Smooth muscle cell of the brain vasculature (primary cell): ENCODE measurements at regions not wholly inside any gene's neighbourhood (a gene's known extent, or its start where the extent isn't known, plus 50 kb on each side); places are given as distances from the start of the nearest gene placed in this dataset.

Source experiments
- DNase-seq: peaks from one replicate; pipeline ENCODE4 v3.0.0-alpha.2; 2012; ENCODE audit warnings: low read depth, low spot score

DNA sequence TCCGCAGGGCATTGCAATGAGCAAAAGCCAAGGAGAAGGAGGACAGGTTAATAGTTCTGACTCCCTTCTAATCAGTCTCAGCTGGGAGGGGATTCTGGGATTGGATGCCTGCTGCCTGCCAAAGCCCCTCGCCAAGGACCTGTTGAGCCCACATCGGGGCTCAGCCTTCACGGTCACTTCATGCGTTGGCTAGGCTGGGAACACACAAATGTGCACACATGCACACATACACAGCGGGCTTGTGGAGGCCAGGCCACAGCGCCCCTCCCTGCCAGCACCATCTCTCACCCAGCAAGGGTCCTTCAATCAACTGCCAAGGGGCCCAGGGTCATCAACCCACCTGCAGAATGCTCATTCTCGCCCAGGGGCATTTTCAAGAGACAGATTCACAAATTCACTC is 113.9 kb downstream of the C5orf15 start:
- no peak for DNase-seq

DNA sequence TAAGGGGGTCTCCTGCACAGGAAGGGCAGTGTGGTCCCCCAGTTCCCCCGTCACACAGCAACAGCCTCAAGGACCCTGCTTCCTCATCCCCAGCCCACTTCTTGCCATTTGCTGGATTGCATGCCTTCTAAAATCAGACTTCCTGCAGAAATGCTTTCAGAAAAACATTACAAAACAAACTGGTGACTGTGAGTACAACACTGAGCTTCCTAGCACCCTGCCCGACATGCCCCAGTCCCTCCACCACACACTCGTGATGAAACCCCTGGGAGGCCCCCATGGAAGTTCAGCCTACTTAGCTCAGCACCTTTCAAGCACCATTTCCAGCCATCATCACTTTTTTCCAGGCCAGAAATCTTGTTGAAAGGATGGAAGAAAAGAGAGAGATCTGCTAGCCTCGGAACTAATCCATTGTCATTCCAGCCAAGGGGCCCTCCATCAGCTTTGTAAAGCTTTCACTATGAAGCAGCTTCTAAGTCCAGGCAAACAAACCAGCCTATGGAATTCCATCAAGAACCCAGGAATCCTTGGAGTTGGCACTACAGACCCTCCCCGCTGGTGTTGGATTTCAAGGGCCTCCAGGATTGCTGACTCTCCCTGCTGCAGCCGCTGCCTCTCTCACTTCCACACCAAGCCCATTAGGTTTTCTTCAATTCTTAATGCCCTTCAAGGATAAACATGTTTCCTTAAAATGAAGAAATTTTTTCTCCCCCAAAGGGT is 114.6 kb downstream of the C5orf15 start:
- DNase-seq = no peak

DNA sequence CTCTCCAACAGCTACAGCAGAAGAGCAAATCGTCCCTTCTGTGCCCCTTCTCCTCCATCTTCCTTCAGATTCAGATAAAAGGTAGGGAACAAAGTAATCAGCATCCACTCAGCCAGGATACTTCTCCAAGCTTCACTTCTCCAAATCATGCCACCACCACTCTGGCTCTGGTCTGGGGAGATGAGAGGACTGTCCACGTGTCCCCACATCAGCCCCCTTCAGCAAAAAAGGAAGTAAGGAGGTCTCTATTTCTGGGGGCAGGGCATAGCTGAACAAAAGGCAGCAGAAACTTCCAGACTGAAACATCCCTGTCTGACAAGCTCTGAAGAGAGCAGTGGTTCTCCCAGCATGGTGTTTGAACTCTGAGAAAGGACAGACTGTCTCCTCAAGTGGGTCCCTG is 116.9 kb downstream of the C5orf15 start:
- no peak for DNase-seq

DNA sequence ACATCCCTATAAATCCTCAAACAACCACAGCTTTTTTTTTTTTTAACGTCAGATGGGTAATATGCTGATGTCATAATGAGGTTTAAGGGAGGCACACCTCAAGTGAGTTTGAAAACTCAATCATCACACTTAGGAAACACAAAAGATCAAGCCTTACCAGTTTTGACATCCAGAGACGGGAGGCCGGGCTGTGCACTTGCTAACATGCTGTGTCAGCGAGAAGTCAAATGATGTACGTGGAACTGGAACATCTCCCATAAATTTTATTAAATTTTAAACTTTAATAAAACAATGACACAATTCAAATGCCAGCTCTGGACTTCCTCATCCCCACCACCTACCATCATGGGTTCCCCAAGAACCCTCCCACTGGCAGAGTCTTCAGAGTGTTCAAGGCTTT is 117.6 kb downstream of the C5orf15 start:
- no peak for DNase-seq

DNA sequence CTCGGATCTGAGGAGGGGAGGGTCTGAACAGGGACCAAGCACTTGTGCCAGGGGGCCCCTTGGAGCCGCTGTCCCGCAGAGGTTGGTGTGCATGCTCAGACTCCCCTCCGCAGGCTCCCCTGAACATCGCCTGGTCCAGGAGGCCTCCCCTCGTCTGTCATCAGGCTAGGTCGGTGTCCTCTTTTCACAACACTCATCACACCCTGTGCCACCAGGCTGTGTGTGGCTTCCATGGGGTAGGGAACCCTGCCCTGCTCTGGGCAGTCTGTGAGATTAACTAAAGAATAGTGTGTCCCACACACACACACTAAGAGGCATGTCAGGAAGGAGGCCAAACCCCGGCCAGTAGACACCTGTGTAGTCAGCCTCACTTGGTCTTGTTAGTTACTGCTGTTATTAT is 119.3 kb downstream of the C5orf15 start:
- no peak for DNase-seq

DNA sequence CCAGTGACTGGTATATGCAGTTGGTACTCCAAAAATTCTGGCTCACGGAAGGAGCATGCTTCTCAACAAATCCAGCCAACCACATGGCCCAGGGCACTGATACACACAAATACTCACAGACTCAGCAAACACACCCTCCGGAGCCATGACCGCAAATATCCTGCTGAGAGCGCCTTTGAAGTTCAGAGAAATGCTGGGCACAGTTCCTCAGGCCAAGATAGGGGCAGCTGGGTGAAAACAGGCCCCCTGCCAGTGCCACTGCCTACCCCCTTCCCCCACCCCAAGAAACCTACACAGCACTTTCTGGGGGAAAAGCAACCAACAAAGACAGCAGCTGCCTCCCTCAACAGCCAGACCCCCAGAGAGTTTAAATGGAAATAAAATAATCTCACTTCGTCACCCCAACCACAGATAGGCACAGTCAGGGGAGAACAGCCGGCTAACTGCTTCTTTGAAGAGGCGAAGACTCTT is 120.0 kb downstream of the C5orf15 start:
- DNase-seq = peak; percentile 13

DNA sequence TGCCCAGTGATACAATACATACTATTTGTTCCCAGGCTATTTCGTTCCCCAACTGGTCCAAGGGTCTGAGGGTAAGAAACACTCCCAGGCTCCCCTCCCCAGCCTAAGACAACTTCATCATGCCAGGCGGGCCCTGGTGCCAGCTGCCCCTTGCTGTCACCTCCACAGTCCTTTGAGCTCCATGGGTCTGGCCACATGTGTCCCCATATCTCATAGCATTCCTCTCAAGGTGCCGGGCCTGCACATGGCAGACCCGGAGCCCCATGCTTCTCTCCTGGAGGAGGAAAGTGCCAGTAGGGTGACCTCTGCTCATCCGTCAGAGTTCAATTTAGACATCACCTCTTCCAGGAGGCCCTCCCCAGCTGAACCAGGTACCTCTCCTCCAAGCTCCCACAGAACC is 120.5 kb downstream of the C5orf15 start:
- no peak for DNase-seq

DNA sequence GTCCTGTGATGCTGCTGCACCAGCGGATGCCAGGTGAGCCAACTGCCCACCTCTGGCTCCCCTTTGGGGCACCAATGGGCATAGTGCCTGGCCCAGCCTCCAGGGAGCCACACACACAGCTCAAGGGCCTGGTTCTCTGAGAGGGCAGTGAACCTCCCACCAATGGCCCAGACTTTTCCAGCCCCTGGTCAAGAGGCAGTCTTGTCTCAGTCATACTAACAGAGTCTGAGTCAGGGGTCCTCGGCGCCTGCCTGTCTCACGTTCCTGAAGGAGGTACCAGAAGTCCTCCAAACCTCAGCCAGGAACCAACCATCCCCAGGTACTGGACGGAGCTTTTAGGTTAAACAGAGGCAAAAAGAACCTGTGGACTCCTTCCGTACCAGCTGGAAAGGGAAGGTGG is 121.1 kb downstream of the C5orf15 start:
- DNase-seq = no peak

DNA sequence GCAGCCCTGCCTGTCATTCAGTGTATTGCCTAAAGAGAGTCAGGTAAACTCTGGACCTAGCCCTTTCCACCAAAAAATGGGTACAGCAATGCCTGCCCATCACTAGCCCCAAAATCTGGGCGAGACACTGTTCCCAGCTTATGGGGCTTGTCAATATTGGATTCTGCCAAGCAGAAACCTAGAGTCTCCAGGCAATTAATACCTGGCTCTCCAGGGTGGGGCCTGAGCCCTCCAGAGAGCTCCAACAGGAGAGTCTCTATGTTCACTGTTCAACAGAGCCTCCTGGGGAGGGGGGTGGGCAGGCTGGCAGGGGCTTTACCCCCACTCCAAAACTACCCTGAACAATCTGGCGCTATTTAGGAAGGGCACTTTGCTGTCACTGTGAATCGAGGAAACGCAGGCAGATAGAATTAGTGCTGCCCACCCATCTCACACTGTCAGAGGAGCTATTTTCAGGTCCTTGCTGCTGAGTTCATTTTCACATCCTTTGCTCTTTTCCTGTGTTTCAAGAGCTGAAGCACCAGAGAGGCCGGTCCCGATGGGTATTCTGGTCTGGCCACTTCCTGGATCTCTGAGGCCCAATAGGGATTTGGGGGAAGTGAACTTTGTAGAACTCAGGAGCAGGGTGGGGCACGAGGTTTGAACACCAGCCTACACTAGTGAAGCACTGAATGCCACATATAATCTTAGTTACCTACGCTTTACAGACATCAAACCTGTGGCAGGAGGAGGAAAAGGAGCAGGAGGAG is 121.8 kb downstream of the C5orf15 start:
- DNase-seq = no peak

DNA sequence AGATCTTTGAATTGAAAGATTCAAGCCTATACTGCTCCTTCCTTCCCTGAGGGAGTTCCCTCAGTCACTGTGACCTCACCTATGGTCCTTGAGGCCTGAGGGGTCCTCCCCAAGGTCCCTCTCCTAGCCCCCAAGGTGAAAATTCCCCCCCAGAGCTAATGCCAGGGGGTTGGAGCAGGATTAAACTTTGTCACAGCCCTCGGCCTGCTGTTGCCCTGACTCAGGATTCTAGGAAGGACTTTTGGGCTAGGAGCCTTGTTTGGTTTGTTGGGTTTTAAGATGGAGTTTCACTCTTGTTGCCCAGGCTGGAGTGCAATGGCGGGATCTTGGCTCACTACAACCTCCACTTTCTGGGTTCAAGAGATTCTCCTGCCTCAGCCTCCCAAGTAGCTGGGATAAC is 123.2 kb downstream of the C5orf15 start:
- DNase-seq = no peak

DNA sequence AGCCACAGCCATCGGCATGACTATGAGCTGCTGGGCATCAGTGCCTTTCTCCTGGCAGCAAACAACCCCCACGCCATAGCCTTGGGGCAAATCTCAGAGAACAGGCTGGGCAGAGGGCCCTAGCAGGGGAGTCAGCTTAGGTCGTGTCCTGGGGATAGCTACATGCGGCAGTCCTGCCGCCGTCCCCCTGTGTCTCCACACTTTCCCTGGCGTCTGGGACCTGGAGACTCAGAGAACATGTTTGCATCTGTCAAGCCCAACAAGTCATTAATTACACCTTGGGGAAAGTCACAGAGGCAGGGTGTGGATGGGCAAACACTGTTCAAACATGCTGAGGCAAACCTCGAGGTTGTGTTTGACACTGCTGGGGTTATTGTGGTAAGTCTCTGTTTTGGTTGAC is 123.6 kb downstream of the C5orf15 start:
- DNase-seq = no peak

DNA sequence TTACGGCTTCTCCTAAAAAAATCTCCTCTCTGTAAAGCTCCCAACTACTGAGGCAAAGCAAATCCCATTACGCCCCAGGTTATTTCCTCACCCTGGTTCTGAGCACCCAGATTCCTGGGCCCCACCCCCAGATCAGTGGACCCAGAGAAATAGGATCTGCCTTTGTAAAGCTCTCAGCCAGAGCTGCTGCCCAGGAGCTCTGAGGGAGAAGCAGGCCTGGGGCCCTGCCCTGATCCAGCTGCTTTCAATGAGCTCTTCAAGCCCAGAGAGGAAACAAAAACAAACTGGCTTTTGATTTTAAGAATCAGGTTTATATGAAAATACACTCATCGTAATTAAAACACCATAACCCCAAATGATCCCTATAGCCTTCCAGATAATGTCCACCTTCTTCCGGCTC is 124.5 kb downstream of the C5orf15 start:
- DNase-seq = no peak

DNA sequence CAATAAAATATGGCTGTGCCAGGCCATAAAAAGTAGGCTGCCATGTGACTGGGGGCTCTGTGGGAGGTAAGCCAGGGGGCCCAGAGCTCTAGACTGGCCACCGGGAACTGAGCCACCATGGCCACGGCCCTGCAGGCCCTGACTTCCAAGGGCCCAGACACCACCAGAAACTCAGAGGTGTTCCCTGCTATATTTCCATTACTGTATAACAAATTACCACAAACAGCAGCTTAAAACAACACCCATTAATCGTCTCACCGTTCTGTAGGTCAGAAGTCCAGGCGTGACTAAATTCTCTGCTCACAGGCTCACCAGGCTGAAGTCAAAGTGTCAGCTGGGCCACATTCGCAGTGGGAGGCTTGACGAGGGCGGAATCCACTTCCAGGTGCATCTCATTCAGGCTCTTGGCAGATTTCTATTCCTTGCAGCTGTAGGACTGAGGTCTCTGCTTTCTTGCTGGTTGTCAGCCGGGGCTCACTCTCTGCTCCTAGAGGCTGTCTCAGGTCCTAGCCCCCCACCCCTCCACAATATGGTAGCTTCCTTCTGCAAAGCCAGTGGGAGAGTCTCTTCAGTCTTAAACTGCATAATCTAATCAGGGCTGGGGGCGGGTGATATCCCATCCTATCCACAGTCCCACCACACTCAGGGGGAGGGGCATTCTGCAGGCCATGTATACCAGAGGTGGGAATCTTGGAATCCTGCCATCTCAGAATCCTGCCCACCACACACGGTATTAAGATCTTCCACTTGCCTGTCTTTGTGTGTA is 125.4 kb downstream of the C5orf15 start:
- no peak for DNase-seq

DNA sequence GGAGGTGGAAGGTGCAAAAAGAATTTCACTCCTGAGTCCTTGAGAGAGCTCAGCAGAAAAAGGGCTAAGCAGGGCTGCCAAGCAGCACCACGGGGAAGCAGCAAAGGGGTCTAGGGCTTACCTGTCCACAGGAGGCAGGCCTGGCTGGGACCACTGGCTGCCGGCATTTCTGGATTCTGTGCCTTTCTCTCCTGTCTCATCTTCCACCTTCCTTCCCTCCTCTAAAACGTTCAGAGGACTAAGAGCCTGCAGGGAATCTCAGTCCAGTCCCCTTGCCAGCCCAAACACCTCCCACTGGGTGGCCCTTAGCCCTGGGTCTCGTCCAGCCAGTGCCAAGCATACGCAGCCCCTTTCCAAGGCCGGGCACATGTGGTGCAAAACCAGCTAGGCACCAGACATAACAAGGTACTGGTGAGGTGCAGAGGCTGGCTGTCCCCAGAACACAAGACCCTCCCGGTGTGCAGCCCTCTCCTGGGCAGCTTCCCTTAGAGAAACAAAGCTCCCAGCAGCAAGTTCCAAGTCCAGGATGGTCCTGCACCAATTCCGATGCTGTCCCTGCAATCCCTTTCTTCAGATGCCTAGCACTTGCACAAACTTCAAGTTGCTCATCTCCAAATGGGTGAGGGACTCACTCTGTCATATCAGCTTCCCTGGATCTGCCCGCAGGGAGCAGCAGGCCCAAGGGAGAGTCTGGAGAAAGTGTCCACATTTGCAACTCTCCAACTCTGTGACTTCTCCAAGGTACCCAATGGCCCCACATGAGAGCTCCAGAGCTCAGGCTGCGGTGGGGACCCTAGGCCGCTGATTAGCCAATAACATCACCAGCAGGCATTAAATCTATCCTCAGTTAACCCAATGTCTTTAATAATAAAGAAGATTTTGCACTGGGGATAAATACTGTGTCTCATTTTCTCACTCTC is 126.3 kb downstream of the C5orf15 start:
- no peak for DNase-seq

DNA sequence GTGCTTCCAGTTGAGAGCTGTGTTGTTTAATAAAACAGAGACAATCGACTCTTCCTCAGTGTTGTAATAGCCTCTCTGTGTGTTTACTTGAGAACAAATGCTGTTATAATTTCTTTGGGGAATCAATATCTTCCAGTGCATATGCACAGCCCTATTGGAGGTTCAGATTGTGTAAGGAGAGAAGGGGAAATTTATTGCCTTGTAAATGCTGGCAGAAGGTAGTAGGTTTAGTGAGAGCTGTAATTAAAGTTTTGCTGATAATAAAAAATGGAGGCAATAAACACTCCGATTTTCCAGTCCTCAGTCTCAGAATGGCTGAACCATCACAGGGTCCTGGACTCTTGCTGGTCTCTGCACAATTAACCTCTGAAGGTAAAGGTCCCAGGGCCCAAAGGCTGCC is 128.3 kb downstream of the C5orf15 start:
- DNase-seq = no peak

DNA sequence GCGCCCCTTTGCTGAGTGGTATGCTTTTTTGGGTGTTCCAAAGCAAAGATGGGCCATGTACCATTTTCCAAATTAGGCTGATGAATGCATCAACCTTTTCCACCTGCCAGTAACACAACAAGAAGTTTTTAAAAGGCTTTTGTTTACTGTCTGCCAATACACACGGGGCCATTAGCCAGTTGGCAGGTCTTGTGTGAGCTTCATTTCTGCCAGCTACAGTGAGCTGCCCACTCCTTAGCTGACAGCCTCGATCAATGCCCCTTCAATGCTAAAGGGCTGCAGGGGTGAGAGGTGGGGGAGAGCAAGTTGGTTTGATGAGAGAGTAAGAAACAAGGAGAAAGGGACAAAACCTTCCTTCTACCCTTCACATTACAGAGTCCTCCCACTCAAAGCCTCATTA is 128.7 kb downstream of the C5orf15 start:
- DNase-seq = no peak

DNA sequence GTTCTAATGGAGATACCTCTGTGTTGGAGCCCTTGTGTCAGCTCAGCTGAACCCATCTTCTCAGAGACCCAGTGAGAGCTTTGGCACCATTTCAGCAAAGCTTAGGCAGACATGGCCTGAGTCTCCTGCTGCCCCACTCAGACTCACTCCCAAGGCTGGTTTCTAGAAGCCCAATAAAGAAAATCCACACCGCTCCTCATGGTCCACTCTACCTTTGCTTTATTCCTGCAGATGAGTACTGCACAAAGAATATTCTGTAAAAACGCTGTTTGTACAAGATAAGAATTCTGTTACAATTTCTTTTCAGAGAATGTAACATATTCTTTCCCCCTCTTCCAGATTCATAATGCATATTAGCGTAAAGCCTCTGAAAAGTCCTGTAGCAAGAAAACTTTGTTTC is 129.3 kb downstream of the C5orf15 start:
- no peak for DNase-seq

DNA sequence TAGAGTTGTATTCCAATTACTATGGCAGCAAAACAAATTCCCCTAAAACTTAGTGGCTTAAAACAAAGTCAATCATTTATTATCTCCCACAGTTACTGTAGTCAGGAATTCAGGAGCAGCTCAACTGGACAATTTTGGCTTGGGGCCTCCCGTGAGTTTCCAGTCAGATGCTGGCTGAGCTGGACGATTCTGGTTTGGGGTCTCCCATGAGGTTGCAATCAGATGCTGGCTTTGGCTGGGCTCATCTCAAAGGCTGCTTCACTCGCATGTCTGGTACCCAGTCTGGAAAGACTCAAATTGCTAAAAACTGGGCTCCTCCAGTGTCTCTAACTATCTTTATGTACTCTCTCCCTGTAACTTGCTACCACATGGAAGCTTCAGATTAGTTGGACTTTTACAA is 130.1 kb downstream of the C5orf15 start:
- no peak for DNase-seq

DNA sequence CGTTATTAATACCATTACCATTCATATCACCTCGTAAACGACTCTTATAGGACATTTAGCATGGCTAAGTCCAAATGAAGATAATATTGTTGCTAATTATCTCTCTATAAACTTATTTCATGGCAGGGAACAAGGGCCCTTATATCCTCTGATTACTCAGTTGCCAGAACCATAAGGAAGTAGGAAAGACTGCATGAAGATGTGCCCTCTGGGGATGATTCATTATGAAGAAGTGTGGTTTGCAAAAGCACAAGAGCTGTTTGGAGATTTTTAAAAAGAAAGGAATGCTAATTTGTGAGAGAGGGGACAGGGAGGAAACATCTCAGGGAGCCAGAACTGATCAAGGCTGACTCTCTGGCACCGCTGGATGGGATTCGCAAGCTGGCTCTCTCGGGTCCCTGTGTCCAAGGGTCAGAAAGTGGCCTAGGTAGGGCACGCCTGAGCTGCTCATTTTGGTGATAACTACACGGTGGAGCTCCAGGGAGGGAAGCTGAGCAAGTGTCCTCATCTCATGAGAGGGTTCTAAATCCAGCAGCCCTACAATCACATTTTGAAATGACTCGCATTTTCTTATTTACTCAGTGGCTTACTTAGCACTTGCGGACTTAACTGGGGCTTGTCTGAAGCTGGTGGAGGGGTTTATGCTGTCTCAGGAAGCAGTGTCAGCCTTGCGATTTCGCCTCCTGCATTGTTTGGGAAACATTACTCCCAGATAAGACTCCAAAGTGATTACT is 136.8 kb downstream of the C5orf15 start:
- no peak for DNase-seq

DNA sequence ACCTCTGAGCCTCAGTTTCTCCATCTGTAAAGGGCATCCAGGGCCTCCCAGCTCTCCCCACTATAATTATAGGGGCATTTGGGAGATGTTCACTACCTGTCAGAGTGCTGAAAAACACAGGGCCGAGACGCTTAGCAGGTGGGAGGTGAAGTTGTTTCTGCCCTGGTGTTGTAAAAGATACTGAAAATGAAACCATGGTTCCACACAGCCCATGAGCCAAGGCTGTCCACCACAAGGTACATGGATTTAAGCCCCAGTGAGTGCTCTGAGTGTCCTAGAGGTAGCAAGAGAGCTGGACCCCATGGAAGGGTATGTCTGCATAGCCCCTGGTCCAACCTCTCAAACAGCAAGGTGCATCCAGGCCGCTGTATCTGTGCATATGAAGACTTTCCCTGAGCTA is 137.5 kb downstream of the C5orf15 start:
- DNase-seq = no peak

DNA sequence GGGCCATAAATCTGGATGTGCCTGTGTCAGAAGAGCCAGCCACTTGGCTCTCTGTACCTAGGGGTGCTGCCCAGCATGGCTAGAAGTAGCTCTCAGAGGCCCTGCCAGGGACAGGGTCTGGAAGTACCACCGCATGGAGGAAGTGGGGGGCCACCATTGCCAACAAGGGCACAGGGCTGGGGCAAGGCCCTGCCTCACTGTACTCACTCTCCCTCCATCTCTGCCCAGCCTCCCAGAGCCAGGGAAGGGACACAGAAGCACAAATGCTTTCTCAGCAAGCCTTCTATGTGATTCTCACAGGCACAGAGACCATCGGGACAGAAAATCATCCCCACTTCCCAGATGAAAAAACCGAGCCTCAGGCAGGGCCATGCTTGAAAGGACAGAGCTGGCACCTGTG is 138.1 kb downstream of the C5orf15 start:
- no peak for DNase-seq
